GM21737 (cell line): ENCODE measurements at regions not wholly inside any gene's neighbourhood (a gene's known extent, or its start where the extent isn't known, plus 50 kb on each side); places are given as distances from the start of the nearest gene placed in this dataset.

Experiments used
- ATAC-seq: cut with Tn5 transposase; IDR thresholded peaks from one replicate; pipeline ENCODE4 v1.9.1; 2021; ENCODE audit warnings: mild to moderate bottlenecking, moderate library complexity; ENCODE audit not compliant: unreplicated experiment

GRCh38 chr17:69981441-69981840 is 93.6 kb upstream of the KCNJ16 start:
- ATAC-seq = no peak

- no peak for ATAC-seq
Observed at GRCh38 chr17:69995476-69995875, 79.5 kb upstream of the KCNJ16 start.

- ATAC-seq = no peak
Observed at GRCh38 chr17:69997332-69997731, 77.7 kb upstream of the KCNJ16 start.

GRCh38 chr17:69999253-69999652 is 75.8 kb upstream of the KCNJ16 start:
- ATAC-seq = no peak

GRCh38 chr17:70006159-70006558 is 68.9 kb upstream of the KCNJ16 start:
- ATAC-seq = no peak

- no peak for ATAC-seq
Observed at GRCh38 chr17:70011750-70012149, 63.3 kb upstream of the KCNJ16 start.

- no peak for ATAC-seq
Observed at GRCh38 chr17:70013911-70014310, 61.1 kb upstream of the KCNJ16 start.

GRCh38 chr17:70017112-70017511 is 57.9 kb upstream of the KCNJ16 start:
- ATAC-seq = no peak

- ATAC-seq = no peak
Observed at GRCh38 chr17:70017941-70018340, 57.1 kb upstream of the KCNJ16 start.

- no peak for ATAC-seq
Observed at GRCh38 chr17:70021726-70022125, 53.3 kb upstream of the KCNJ16 start.

GRCh38 chr17:70022175-70022574 is 52.9 kb upstream of the KCNJ16 start:
- ATAC-seq = no peak

GRCh38 chr17:70024253-70024652 is 50.8 kb upstream of the KCNJ16 start:
- no peak for ATAC-seq
